Urinary bladder (tissue), 3 donors: ENCODE measurements at regions not wholly inside any gene's neighbourhood (a gene's known extent, or its start where the extent isn't known, plus 50 kb on each side); places are given as distances from the start of the nearest gene placed in this dataset.
"Not testable (repeated sequence)": the region's sequence is repeated elsewhere in the genome, so short reads cannot be mapped to it uniquely, and the experiment has no call there.

Source experiments
- DNase-seq: peaks from one replicate; pipeline ENCODE4 v3.0.0-alpha.2; 2015; ENCODE audit errors: extremely low spot score
- H3K27ac ChIP-seq: one replicate; pipeline ENCODE4 v1.5.1; 2013; ENCODE audit warnings: low read depth, mild to moderate bottlenecking, moderate library complexity
- H3K36me3 ChIP-seq: one replicate; pipeline ENCODE4 v1.6.1; 2013; ENCODE audit warnings: mild to moderate bottlenecking, moderate library complexity; ENCODE audit not compliant: insufficient read depth
- H3K4me1 ChIP-seq: one replicate; pipeline ENCODE4 v1.6.1; 2013; ENCODE audit warnings: mild to moderate bottlenecking, moderate library complexity; ENCODE audit not compliant: insufficient read depth
- H3K4me3 ChIP-seq: one replicate; pipeline ENCODE4 v1.5.1; 2013; ENCODE audit warnings: low read depth, low read length
- WGBS: extraction: QIAGEN DNeasy Blood & Tissue Kit; methylation state at CpG from one replicate; pipeline ENCODE4 v1.1.7; 2013; 5-methylcytosine and 5-hydroxymethylcytosine counted together
- donor health status: healthy with polysubstance abuse.
- donor health status: healthy.

GRCh38 chr12:116662612-116663144, 75.2 kb downstream of the SPRING1 start:
- Histone ChIP-seq H3K4me3 (no peak overlapping the region), H3K27ac (no peak overlapping the region), H3K36me3 (no peaks in the 10 kb centered on the region), H3K4me1 (no peaks in the 10 kb centered on the region)
- WGBS: 42% methylated on average over 21 of the region's 21 CpGs
- DNase-seq: no peak

DNA sequence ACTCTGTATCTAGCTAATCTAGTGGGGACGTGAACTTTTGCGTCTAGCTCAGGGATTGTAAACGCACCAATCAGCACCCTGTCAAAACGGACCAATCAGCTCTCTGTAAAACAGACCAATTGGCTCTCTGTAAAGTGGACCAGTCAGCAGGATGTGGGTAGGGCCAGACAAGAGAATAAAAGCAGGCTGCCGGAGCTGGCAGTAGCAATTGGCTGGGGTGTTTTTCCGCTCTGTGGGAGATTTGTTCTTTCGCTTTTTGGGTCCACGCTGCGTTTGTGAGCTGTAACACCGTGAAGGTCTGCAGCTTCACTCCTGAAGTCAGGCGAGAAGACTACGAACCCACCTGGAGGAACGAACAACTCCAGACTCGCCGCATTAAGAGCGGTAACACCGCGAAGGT, 76.5 kb downstream of the SPRING1 start:
- no peak overlapping the region for H3K4me3 ChIP-seq
- H3K4me1 ChIP-seq: no peaks in the 10 kb centered on the region
- 97% methylated on average over 18 of the region's 18 CpGs for WGBS
- no peaks in the 10 kb centered on the region for H3K36me3 ChIP-seq
- DNase-seq: no peak
- no peak overlapping the region for H3K27ac ChIP-seq

GRCh38 chr12:116660740-116661139, 77.1 kb downstream of the SPRING1 start:
- H3K27ac ChIP-seq, DNase-seq, H3K36me3 ChIP-seq, H3K4me1 ChIP-seq, H3K4me3 ChIP-seq: not testable (repeated sequence)
- 97% methylated on average over 34 of the region's 34 CpGs for WGBS

DNA sequence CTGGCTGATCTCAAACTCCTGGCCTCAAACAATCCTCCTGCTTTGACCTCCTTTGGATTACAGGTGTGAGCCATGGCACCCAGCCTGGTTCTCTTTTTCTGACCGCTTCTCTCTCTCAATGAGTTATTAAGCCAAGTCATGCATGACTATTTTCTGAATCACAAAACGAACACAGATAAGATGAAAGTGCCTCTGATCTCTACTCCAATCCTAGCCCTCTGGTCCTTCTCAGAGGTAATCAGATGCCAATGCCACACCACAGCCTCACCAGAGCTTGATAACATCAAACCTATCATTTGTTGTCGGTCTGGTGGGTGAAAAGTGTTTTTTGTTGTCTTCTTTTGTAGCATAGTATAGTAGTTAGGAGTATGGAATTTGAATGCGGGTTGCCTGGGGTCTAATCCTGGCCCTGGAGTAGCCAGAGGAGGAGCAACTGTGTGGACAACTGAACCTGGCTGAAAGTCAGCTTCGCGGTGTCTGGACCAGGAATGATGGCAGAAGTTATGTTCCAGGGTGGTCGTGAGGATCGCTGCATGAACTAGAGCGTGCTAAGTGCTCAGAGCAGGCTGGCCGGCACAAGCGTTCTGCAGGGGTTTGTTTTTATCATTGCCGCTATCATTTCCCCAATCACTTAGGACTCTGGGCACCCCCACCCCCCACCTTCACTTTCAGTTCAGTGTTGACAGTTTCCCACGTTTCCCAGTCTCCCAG, 77.9 kb downstream of the SPRING1 start:
- no peak overlapping the region for H3K4me3 ChIP-seq
- H3K27ac ChIP-seq: no peak overlapping the region
- no peak for DNase-seq
- 89% methylated on average over 13 of the region's 13 CpGs for WGBS
- no peaks in the 10 kb centered on the region for H3K4me1 ChIP-seq
- H3K36me3 ChIP-seq: no peaks in the 10 kb centered on the region

- no peak overlapping the region for H3K27ac ChIP-seq
- 57% methylated on average over 11 of the region's 11 CpGs for WGBS
- DNase-seq: no peak
- H3K36me3 ChIP-seq: no peaks in the 10 kb centered on the region
- no peak overlapping the region for H3K4me3 ChIP-seq
- no peaks in the 10 kb centered on the region for H3K4me1 ChIP-seq
These were observed 79.9 kb downstream of the SPRING1 start for GRCh38 chr12:116657921-116658495.

DNA sequence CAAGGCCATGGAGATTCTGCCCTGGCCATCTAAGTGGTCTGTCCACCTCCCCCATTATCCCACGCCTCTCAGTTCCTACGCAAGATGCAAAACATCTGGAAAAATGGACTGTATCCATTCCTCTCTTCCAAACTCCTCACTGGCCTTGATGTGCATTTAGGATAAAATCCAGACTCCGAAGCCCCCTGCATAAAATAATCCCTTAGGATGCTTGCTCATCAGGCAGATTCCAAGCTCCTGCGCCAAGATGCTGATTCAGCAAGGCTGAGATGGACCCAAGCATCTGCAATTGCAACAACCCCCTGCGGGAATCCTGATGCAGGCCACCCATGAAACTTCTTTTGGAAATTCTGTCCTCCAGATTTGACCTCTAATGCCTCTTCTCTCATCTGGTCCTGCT, 81.6 kb downstream of the SPRING1 start:
- DNase-seq: peak; percentile 40
- WGBS: 75% methylated on average over 5 of the region's 5 CpGs
- no peak overlapping the region for H3K27ac ChIP-seq
- no peaks in the 10 kb centered on the region for H3K4me1 ChIP-seq
- H3K4me3 ChIP-seq: no peak overlapping the region
- no peaks in the 10 kb centered on the region for H3K36me3 ChIP-seq

DNA sequence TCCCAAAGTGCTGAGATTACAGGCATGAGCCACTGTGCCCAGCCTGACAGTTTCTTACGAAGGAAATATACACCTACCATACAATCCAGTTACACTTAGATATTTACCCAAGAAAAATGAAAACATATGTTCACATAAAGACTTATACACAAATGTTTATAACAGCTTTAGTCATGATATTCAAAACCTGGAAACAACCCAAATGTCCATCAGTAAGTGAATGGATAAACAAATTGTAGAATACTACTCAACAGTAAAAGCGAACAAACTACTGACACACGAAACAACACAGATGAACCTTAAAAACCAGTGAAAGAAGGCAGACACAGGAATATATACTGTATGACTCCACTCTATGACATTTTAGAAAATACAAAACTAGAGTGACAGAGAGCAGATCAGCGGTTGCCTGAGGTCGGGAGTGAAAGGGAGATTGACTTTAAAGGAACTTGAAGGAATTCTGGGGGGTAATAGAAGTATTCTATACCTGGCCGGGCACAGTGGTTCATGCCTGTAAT, 83.6 kb downstream of the SPRING1 start:
- no peak for DNase-seq
- no peak overlapping the region for H3K27ac ChIP-seq
- 91% methylated on average over 6 of the region's 6 CpGs for WGBS
- H3K4me1 ChIP-seq: no peaks in the 10 kb centered on the region
- no peaks in the 10 kb centered on the region for H3K36me3 ChIP-seq
- no peak overlapping the region for H3K4me3 ChIP-seq

DNA sequence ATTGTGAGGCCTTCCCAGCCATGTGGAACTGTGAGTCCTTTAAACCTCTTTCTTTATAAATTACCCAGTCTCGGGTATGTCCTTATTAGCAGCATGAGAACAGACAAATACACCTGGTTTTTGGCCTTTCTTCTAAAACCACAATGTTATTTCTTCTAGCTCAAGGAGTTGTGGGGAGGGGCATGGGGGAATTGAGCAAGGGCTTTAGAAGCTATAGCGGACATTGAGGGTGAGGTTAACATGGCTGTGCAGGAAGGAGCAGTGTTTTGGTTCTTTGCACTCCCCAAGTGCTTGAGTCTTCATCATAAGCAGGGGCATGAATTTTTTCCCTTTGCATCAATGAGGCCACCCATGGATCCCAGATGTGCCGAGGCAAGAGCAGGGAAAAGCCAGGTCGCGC, 86.8 kb downstream of the SPRING1 start:
- no peak overlapping the region for H3K4me3 ChIP-seq
- no peaks in the 10 kb centered on the region for H3K36me3 ChIP-seq
- 90% methylated on average over 5 of the region's 5 CpGs for WGBS
- H3K4me1 ChIP-seq: no peaks in the 10 kb centered on the region
- no peak for DNase-seq
- no peak overlapping the region for H3K27ac ChIP-seq

- no peaks in the 10 kb centered on the region for H3K36me3 ChIP-seq
- no peaks in the 10 kb centered on the region for H3K4me1 ChIP-seq
- DNase-seq: no peak
- H3K4me3 ChIP-seq: no peak overlapping the region
- H3K27ac ChIP-seq: no peak overlapping the region
- 89% methylated on average over 6 of the region's 6 CpGs for WGBS
These were observed 87.2 kb downstream of the SPRING1 start for GRCh38 chr12:116650585-116651087.

- H3K36me3 ChIP-seq: no peaks in the 10 kb centered on the region
- 71% methylated on average over 2 of the region's 2 CpGs for WGBS
These were observed 87.8 kb downstream of the SPRING1 start for GRCh38 chr12:116650062-116650461.

GRCh38 chr12:116647813-116648212, 88.6 kb downstream of the MAP1LC3B2 start:
- no peak for DNase-seq
- Histone ChIP-seq H3K36me3 (no peaks in the 10 kb centered on the region), H3K27ac (no peak overlapping the region), H3K4me1 (no peaks in the 10 kb centered on the region), H3K4me3 (no peak overlapping the region)
- WGBS: 36% methylated on average over 4 of the region's 4 CpGs

More at GRCh38 chr12:116650062-116650461, 87.8 kb downstream of the SPRING1 start:
- Histone ChIP-seq H3K27ac (no peak overlapping the region), H3K4me3 (no peak overlapping the region), H3K4me1 (no peaks in the 10 kb centered on the region)
- no peak for DNase-seq

GRCh38 chr12:116646901-116647300, 87.7 kb downstream of the MAP1LC3B2 start:
- no peak overlapping the region for H3K27ac ChIP-seq
- no peak for DNase-seq
- no peaks in the 10 kb centered on the region for H3K4me1 ChIP-seq
- no peaks in the 10 kb centered on the region for H3K36me3 ChIP-seq
- H3K4me3 ChIP-seq: no peak overlapping the region

DNA sequence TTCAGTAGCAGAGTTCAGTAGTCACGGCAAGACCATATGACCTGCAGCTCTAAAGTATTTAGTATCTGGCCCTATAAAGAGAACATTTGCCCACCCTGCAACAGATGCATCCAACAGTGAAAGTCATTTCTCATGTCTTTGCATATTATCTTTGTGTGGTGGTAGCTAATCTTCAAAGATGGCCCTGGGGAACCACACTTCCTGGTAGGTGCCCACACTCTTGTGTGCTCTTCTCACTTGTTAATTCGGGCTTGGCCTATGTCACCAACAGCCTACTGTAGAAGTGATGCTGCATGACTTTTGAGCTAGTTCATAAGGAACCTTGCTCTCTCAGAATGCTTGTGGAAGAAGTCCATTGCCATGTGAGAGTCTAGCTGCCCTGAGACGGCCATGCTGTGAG, 85.6 kb downstream of the MAP1LC3B2 start:
- Histone ChIP-seq H3K4me1 (no peaks in the 10 kb centered on the region), H3K36me3 (no peaks in the 10 kb centered on the region)
- 92% methylated on average over 3 of the region's 3 CpGs for WGBS

GRCh38 chr12:116642683-116643082, 83.5 kb downstream of the MAP1LC3B2 start:
- no peaks in the 10 kb centered on the region for H3K4me1 ChIP-seq
- no peak overlapping the region for H3K27ac ChIP-seq
- no peak overlapping the region for H3K4me3 ChIP-seq
- WGBS: 74% methylated on average over 2 of the region's 2 CpGs
- DNase-seq: no peak
- no peaks in the 10 kb centered on the region for H3K36me3 ChIP-seq

More for the DNA sequence above, 85.6 kb downstream of the MAP1LC3B2 start:
- no peak for DNase-seq
- Histone ChIP-seq H3K27ac (no peak overlapping the region), H3K4me3 (no peak overlapping the region)
